HepG2 (cell line): ENCODE measurements at regions not wholly inside any gene's neighbourhood (a gene's known extent, or its start where the extent isn't known, plus 50 kb on each side); places are given as distances from the start of the nearest gene placed in this dataset.
"Not testable (repeated sequence)": the region's sequence is repeated elsewhere in the genome, so short reads cannot be mapped to it uniquely, and the experiment has no call there.

ENCODE experiments used
- ATAC-seq: fragments of 200-7000 bp; cut with Tn5 transposase; 3 replicates; pipeline ENCODE4 v1.9.1; 2020; ENCODE audit warnings: mild to moderate bottlenecking, moderate library complexity
- BruUV-seq: library from RNA; stranded (reverse); fragments of 400-500 nt; replicated peaks from 2 replicates; lab custom pipeline; 2021; lab: Mats Ljungman, UMichigan
- CTCF ChIA-PET: fragments of 300-600 bp; formaldehyde crosslinking; extraction: SDS; loops from one replicate; lab custom pipeline; 2021; ENCODE audit warnings: low total read pairs, inconsistent platforms, low intra/inter-chr PET ratio; lab: Yijun Ruan, JAX
- POLR2A ChIA-PET: fragments of 350-600 bp; sonication (Branson Sonifier 250); formaldehyde crosslinking; loops from one replicate; lab custom pipeline; 2020; ENCODE audit warnings: antibody characterized with exemption, inconsistent platforms; lab: Yijun Ruan, JAX
- DNase-seq: peaks from one replicate; pipeline ENCODE4 v3.0.0-alpha.2; 2015; ENCODE audit warnings: low spot score
- FAIRE-seq: peaks from 3 replicates; lab custom pipeline; 2011; peaks lifted over from hg19 to GRCh38; lab: Jason Lieb, UNC
- H2AFZ ChIP-seq: one replicate; pipeline ENCODE4 v1.6.1; 2011; ENCODE audit warnings: low read length, inconsistent platforms
- H3K27ac ChIP-seq: fragments of 300-600 bp; 3 replicates; pipeline ENCODE4 v1.8.0; 2011; ENCODE audit warnings: mixed run types, mild to moderate bottlenecking, mixed read lengths, low read length, inconsistent platforms; ENCODE audit not compliant: insufficient read depth; ENCODE audit errors: extremely low read length
- H3K27me3 ChIP-seq, 2 experiments: fragments of 200-600 bp in 1 of 2; 2 replicates in 1 of 2; 3 replicates in 1 of 2; pipeline versions ENCODE4 v1.6.0 to v1.8.0; 2011; ENCODE audit warnings: low read length in 2 of 2, mild to moderate bottlenecking in 2 of 2, moderate library complexity in 2 of 2, inconsistent platforms in 1 of 2; ENCODE audit not compliant: insufficient read depth in 2 of 2, control insufficient read depth in 1 of 2
- H3K36me3 ChIP-seq, 2 experiments: fragments of 200-600 bp in 1 of 2; replicated peaks in 1 of 2; 2 replicates in 1 of 2; 3 replicates in 1 of 2; pipeline versions ENCODE4 v1.5.1 to v1.8.0; 2011; ENCODE audit warnings: low read length in 2 of 2, inconsistent platforms in 1 of 2; ENCODE audit not compliant: insufficient read depth in 2 of 2, control insufficient read depth in 1 of 2
- H3K4me1 ChIP-seq: 2 replicates; pipeline ENCODE4 v1.5.1; 2012; ENCODE audit warnings: low read length, inconsistent platforms; ENCODE audit not compliant: insufficient read depth
- H3K4me2 ChIP-seq: 2 replicates; pipeline ENCODE4 v1.6.0; 2011; ENCODE audit warnings: low read depth, low read length, inconsistent platforms
- H3K4me3 ChIP-seq, 3 experiments: fragments of 200-600 bp in 1 of 3; sonication (generic), shearing (Covaris generic) in 1 of 3; replicated peaks in 1 of 3; 2 replicates each; pipeline ENCODE4 v1.5.1; 2011 to 2016; ENCODE audit warnings: low read length in 3 of 3, inconsistent platforms in 2 of 3, low read depth in 2 of 3, mild to moderate bottlenecking in 2 of 3, control low read depth in 1 of 3, mixed read lengths in 1 of 3; ENCODE audit not compliant: insufficient read depth in 1 of 3
- H3K79me2 ChIP-seq: one replicate; pipeline ENCODE4 v1.6.1; 2011; ENCODE audit warnings: low read length, inconsistent platforms; ENCODE audit not compliant: insufficient read depth
- H3K9ac ChIP-seq: 2 replicates; pipeline ENCODE4 v1.6.0; 2011; ENCODE audit warnings: mild to moderate bottlenecking, low read depth, low read length, inconsistent platforms; ENCODE audit not compliant: insufficient read depth
- H3K9me3 ChIP-seq: 2 replicates; pipeline ENCODE4 v1.5.1; 2012; ENCODE audit warnings: mild to moderate bottlenecking, low read length
- H4K20me1 ChIP-seq: 2 replicates; pipeline ENCODE4 v1.6.0; 2011; ENCODE audit warnings: inconsistent platforms, mild to moderate bottlenecking, low read length, moderate library complexity; ENCODE audit not compliant: insufficient read depth
- WGBS: methylation state at CpG from one replicate; pipeline ENCODE4 v1.1.6; 2017; ENCODE audit warnings: low lambda C conversion rate; 5-methylcytosine and 5-hydroxymethylcytosine counted together
- in situ Hi-C: cut with HindIII; loops from 2 replicates; pipeline ENCODE4 v1.10.0; 2017; ENCODE audit warnings: low pct_unique_long_range_greater_than_20kb; ENCODE audit not compliant: extremely low pct_ligation_motif_present
- intact Hi-C: fragments of 100-400 bp; cut with micrococcal nuclease; formaldehyde crosslinking; loops from one replicate; pipeline ENCODE4 v1.10.0; 2022; ENCODE audit not compliant: unreplicated experiment
- TF ChIP-seq, protein P1 (sequence below): sonication (generic); formaldehyde crosslinking; IDR thresholded peaks from 2 replicates; pipeline ENCODE4 v1.5.0; 2020; ENCODE audit warnings: mild to moderate bottlenecking, missing genetic modification reagents, moderate library complexity

DNA sequence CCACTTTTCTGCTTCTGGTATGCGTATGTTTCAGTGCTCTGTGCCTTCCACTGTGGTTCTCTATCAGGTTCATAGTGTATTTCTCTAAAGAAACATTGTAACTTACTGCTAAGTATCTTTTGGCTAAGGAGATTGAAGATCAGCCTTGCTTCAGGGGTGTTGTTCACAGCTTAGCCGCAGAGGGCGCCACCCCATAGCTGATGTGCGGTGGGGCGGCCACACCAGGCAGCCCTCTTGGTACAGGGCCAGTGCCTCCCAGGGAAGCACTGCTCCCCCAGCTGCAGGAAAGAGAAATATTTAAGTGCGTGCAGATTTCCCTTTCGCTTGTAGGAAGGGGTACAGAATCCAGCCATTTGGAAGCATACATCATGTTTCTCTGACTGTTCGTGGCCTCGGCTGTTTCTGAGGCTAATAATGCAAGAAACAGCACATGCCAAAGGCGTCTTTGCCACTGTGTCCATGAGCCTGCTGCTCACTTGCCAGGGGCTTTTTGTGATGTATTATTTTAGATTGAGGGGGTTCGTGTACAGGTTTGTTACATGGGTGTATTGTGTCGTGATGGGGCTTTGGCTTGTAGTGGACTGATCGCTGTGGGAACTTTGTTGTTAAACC is 67.2 kb downstream of the CDRT15L2 start:
- DNase-seq: not testable (repeated sequence)

DNA sequence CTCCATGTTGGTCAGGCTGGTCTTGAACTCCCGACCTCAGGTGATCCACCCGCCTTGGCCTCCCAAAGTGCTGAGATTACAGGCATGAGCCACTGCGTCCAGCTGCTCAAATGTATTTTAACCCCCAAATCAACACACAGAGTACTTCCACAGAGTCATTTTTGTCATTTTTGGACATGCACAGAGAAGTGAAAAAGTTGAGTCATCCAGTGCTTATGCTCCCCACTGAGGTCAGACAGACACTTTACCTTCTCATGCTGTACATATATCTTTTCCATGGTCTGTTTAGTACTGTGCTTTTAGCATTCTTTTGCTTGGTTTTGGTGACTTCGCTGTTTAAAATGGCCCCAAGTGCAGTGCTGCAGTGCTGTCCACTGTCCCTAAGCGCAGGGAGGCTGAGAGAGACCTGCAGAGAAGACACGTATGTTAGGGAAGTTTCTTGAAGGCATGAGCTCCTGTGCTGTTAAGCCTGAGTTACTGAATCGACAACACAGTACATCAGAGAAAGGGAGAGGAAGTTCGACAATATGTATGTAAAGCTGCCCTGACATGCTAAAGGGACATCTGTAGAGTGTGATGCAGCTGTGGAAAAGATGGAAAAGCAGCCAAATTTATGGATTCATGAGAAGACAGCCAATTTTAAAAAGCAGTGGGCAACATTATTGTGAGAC is 69.7 kb downstream of the CDRT15L2 start:
- H3K4me2 ChIP-seq, H3K27ac ChIP-seq, CTCF ChIA-PET, intact Hi-C loops, H3K9ac ChIP-seq, H3K4me1 ChIP-seq, H4K20me1 ChIP-seq, H3K79me2 ChIP-seq, FAIRE-seq, BruUV-seq, POLR2A ChIA-PET, H3K9me3 ChIP-seq, ATAC-seq, DNase-seq, H2AFZ ChIP-seq, H3K27me3 ChIP-seq, H3K36me3 ChIP-seq, H3K4me3 ChIP-seq, in situ Hi-C loops: not testable (repeated sequence)
- 14% methylated on average over 8 of the region's 8 CpGs for WGBS

More for the DNA sequence above, 67.2 kb downstream of the CDRT15L2 start:
- H4K20me1 ChIP-seq, H3K4me2 ChIP-seq, H2AFZ ChIP-seq, POLR2A ChIA-PET, H3K27ac ChIP-seq, BruUV-seq, in situ Hi-C loops, H3K9ac ChIP-seq, H3K36me3 ChIP-seq, H3K79me2 ChIP-seq, H3K27me3 ChIP-seq, intact Hi-C loops, H3K4me1 ChIP-seq, H3K9me3 ChIP-seq, H3K4me3 ChIP-seq, CTCF ChIA-PET: not testable (repeated sequence)
- FAIRE-seq (peak; percentile 78), ATAC-seq (peak; percentile 84)
- WGBS: 23% methylated on average over 11 of the region's 13 CpGs
- TF ChIP-seq, protein P1, sequence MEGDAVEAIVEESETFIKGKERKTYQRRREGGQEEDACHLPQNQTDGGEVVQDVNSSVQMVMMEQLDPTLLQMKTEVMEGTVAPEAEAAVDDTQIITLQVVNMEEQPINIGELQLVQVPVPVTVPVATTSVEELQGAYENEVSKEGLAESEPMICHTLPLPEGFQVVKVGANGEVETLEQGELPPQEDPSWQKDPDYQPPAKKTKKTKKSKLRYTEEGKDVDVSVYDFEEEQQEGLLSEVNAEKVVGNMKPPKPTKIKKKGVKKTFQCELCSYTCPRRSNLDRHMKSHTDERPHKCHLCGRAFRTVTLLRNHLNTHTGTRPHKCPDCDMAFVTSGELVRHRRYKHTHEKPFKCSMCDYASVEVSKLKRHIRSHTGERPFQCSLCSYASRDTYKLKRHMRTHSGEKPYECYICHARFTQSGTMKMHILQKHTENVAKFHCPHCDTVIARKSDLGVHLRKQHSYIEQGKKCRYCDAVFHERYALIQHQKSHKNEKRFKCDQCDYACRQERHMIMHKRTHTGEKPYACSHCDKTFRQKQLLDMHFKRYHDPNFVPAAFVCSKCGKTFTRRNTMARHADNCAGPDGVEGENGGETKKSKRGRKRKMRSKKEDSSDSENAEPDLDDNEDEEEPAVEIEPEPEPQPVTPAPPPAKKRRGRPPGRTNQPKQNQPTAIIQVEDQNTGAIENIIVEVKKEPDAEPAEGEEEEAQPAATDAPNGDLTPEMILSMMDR (CRISPR knock-in tag): peak; percentile 43

DNA sequence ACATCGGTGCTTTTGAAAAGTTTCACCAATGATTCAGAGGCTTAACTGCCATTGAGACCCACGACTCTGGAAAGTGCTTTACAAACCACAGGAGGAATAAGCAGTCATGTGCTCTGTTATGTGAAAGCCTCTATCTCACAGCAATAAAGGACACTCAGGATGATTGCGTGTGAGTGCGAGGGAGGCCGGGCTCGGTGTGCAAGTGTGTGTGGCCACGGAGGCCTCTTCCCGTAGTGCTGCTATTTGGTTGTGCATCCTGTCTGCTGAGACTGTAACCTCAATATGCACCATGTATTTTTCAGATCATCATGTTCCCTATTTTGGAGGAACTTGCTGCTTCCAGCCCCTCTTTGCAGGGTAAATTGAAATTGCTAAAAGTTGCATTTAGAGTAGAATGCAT is 71.5 kb downstream of the CDRT15L2 start:
- WGBS: 10% methylated on average over 5 of the region's 8 CpGs
- CTCF ChIA-PET, POLR2A ChIA-PET: not testable (repeated sequence)

DNA sequence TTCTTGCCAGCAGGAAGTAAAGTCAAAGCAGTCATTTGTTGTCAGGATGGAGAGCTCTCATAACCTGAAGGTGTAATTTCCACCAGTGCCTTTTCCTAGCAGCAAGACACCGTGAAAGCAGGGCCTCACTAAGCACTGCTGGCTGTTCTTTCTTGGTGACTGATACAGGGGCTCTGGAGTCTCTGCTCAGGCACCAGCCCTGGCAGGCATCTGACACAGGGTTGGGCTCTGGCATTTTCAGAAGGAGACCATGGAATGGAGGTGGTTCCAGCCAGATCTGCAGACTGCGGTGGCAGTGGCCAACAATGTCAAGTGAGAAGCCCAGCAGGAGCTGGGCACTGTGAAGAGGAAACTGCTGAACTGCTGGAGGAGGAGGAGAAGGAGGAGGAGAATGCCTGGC is 72.2 kb downstream of the CDRT15L2 start:
- POLR2A ChIA-PET: not testable (repeated sequence)

More for the DNA sequence above, 71.5 kb downstream of the CDRT15L2 start:
- H4K20me1 ChIP-seq, H3K9ac ChIP-seq, in situ Hi-C loops, DNase-seq, H3K4me3 ChIP-seq, H3K79me2 ChIP-seq, intact Hi-C loops, H3K4me2 ChIP-seq, H2AFZ ChIP-seq, FAIRE-seq, H3K36me3 ChIP-seq, BruUV-seq, H3K27me3 ChIP-seq, ATAC-seq, H3K9me3 ChIP-seq, H3K27ac ChIP-seq, H3K4me1 ChIP-seq: not testable (repeated sequence)

More for the DNA sequence above, 72.2 kb downstream of the CDRT15L2 start:
- H3K4me3 ChIP-seq, FAIRE-seq, H3K27me3 ChIP-seq, H3K27ac ChIP-seq, H3K4me2 ChIP-seq, H3K79me2 ChIP-seq, H3K9ac ChIP-seq, H2AFZ ChIP-seq, ATAC-seq, in situ Hi-C loops, intact Hi-C loops, H3K4me1 ChIP-seq, H4K20me1 ChIP-seq, H3K9me3 ChIP-seq, DNase-seq, BruUV-seq, H3K36me3 ChIP-seq, CTCF ChIA-PET: not testable (repeated sequence)
- WGBS: 0% methylated on average over 2 of the region's 2 CpGs
